PC-9 (cell line): ENCODE measurements at regions not wholly inside any gene's neighbourhood (a gene's known extent, or its start where the extent isn't known, plus 50 kb on each side); places are given as distances from the start of the nearest gene placed in this dataset.

ENCODE experiments used
- BruUV-seq: library from RNA; stranded (reverse); fragments of 400-500 nt; replicated peaks from 2 replicates; lab custom pipeline; 2021; lab: Mats Ljungman, UMichigan
- CTCF ChIA-PET: fragments of 300-600 bp; sonication (Branson Sonifier 250); formaldehyde crosslinking; loops from one replicate; lab custom pipeline; 2022; ENCODE audit warnings: antibody characterized with exemption; lab: Charles Lee
- POLR2A ChIA-PET: fragments of 300-600 bp; sonication (Branson Sonifier 250); formaldehyde crosslinking; loops from one replicate; lab custom pipeline; 2022; ENCODE audit warnings: antibody characterized with exemption; ENCODE audit not compliant: unreplicated experiment; lab: Charles Lee
- DNase-seq, 2 experiments: peaks; one replicate each; pipeline versions ENCODE4 v3.0.0 to v3.0.0-alpha.2; 2015 to 2022; ENCODE audit warnings: mixed read lengths in 1 of 2
- H2AFZ ChIP-seq: fragments of 200-600 bp; sonication (generic); 2 replicates; pipeline ENCODE4 v1.8.1; 2017; ENCODE audit warnings: antibody characterized with exemption
- H3F3A ChIP-seq: fragments of 200-600 bp; sonication (generic); 2 replicates; pipeline ENCODE4 v1.8.1; 2017; ENCODE audit warnings: antibody characterized with exemption, mild to moderate bottlenecking, low read depth; ENCODE audit not compliant: insufficient read depth
- H3K27ac ChIP-seq: fragments of 200-600 bp; sonication (generic); 2 replicates; pipeline ENCODE4 v1.6.1; 2016; ENCODE audit warnings: mixed run types
- H3K27me3 ChIP-seq: fragments of 200-600 bp; sonication (generic); 2 replicates; pipeline ENCODE4 v1.6.1; 2016; ENCODE audit warnings: low read depth, mixed run types; ENCODE audit not compliant: insufficient read depth
- H3K36me3 ChIP-seq: fragments of 200-600 bp; sonication (generic); 2 replicates; pipeline ENCODE4 v1.6.1; 2016; ENCODE audit warnings: low read depth, mixed run types
- H3K4me1 ChIP-seq: fragments of 200-600 bp; sonication (generic); replicated peaks from 2 replicates; pipeline ENCODE4 v1.6.1; 2016; ENCODE audit warnings: mixed run types; ENCODE audit not compliant: insufficient read depth
- H3K4me2 ChIP-seq: fragments of 200-600 bp; sonication (generic); 2 replicates; pipeline ENCODE4 v1.6.1; 2017; ENCODE audit warnings: mixed run types
- H3K4me3 ChIP-seq: fragments of 200-600 bp; sonication (generic); 2 replicates; pipeline ENCODE4 v1.6.1; 2016; ENCODE audit warnings: mixed run types
- H3K79me2 ChIP-seq: fragments of 200-600 bp; sonication (generic); 2 replicates; pipeline ENCODE4 v1.6.1; 2017; ENCODE audit warnings: low read depth, mixed run types
- H3K9me2 ChIP-seq: fragments of 200-600 bp; sonication (generic); 2 replicates; pipeline ENCODE4 v1.8.1; 2017; ENCODE audit warnings: mild to moderate bottlenecking; ENCODE audit not compliant: insufficient read depth
- H3K9me3 ChIP-seq: fragments of 200-600 bp; sonication (generic); 2 replicates; pipeline ENCODE4 v1.8.1; 2016; ENCODE audit warnings: low read depth; ENCODE audit not compliant: insufficient read depth
- H4K20me1 ChIP-seq: fragments of 200-600 bp; sonication (generic); 2 replicates; pipeline ENCODE4 v1.8.1; 2017; ENCODE audit not compliant: insufficient read depth
- EZH2 ChIP-seq: fragments of 200-600 bp; sonication (generic); IDR thresholded peaks from 2 replicates; pipeline ENCODE4 v1.8.0; 2017; ENCODE audit warnings: antibody characterized with exemption, low read depth
- intact Hi-C: fragments of 100-400 bp; cut with micrococcal nuclease; formaldehyde crosslinking; loops from one replicate; pipeline ENCODE4 v1.10.0; 2022; ENCODE audit not compliant: unreplicated experiment
- TF ChIP-seq, protein P1 (sequence below): fragments of 200-600 bp; sonication (generic); conservative IDR thresholded peaks from 2 replicates; pipeline ENCODE4 v1.6.1; 2017; ENCODE audit warnings: mixed run types, antibody characterized with exemption, mild to moderate bottlenecking, moderate library complexity

DNA sequence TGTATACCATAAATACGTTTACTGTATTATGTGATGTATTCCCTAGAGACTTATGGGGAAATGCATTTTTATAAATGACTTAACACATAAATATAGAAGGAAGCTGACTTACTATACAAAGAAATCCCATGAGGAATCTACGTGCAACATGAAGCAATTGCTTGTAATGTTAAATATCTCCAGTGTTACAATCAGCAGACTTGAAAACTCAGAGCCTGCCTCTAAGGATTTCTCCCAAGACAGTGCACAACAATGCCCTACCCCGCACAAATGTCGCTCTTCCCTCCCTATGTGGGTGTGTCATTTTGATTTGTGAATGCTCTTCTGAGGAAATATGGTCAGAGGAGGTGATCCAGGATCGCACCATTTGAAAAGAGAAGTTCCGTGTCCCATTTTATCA is 629.0 kb downstream of the NR2F2 start:
- no peaks in the 10 kb centered on the region for H4K20me1 ChIP-seq
- H3F3A ChIP-seq: no peaks in the 10 kb centered on the region
- H3K9me2 ChIP-seq: no peaks in the 10 kb centered on the region; the same call in 1 of the 2 replicates
- H3K27ac ChIP-seq: no peak overlapping the region
- no peak overlapping the region for H3K4me3 ChIP-seq
- 0 out of 2 replicates have a peak, but pooled peaks cover 7% of the 10 kb centered on the region for H3K27me3 ChIP-seq
- ChIA-PET CTCF (no interaction called here), POLR2A (no interaction called here)
- DNase-seq: no peak
- BruUV-seq: no TSS peak
- H3K79me2 ChIP-seq: no peaks in the 10 kb centered on the region
- intact Hi-C loops: no loop called here
- no peak overlapping the region for H3K4me2 ChIP-seq
- no peak for TF ChIP-seq EZH2
- TF ChIP-seq, protein P1, sequence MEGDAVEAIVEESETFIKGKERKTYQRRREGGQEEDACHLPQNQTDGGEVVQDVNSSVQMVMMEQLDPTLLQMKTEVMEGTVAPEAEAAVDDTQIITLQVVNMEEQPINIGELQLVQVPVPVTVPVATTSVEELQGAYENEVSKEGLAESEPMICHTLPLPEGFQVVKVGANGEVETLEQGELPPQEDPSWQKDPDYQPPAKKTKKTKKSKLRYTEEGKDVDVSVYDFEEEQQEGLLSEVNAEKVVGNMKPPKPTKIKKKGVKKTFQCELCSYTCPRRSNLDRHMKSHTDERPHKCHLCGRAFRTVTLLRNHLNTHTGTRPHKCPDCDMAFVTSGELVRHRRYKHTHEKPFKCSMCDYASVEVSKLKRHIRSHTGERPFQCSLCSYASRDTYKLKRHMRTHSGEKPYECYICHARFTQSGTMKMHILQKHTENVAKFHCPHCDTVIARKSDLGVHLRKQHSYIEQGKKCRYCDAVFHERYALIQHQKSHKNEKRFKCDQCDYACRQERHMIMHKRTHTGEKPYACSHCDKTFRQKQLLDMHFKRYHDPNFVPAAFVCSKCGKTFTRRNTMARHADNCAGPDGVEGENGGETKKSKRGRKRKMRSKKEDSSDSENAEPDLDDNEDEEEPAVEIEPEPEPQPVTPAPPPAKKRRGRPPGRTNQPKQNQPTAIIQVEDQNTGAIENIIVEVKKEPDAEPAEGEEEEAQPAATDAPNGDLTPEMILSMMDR: no peak
- no peaks in the 10 kb centered on the region for H3K4me1 ChIP-seq
- H3K36me3 ChIP-seq: no peaks in the 10 kb centered on the region
- no peaks in the 10 kb centered on the region for H3K9me3 ChIP-seq
- no peak overlapping the region for H2AFZ ChIP-seq

DNA sequence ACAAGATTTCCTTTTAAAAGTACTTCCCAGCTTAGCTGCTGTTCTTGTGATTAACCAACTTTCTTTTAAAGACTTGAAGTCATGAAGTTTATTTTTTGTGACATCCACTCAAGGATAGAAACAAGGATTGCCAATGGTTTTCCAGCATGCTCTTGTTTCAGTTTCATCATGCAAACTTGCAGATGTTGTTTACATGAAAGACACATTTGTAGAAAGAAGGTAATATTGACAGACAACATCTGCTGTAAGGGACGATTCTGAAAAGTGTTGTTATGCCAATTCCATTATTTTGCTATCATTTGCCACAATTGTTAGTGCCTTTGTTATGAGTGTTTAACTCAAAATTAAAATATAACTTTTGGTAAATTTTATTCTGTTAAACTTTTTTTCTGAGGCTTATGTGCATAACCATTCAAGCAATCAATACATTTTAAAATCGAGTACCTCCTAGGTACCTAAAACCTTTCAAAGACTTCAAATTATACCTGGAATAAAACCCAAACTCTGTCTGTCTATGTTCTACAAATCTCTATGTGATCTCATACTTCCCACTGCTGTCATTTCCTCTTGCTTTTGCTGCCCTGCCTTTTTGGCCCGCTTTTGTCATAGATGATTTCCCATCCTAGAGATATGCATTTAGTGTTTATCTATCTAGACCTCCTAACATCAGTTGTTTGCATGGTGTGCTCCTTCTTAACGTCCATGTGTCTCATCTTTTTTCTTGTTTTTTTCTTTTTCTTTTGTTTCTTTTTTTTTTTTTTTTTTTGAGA is 630.4 kb downstream of the NR2F2 start:
- H3K79me2 ChIP-seq: no peaks in the 10 kb centered on the region
- ChIA-PET POLR2A (no interaction called here), CTCF (no interaction called here)
- no TSS peak for BruUV-seq
- no peaks in the 10 kb centered on the region for H3K36me3 ChIP-seq
- TF ChIP-seq, protein P1: no peak
- TF ChIP-seq EZH2: no peak
- H3K27me3 ChIP-seq: 0 out of 2 replicates have a peak, but pooled peaks cover 7% of the 10 kb centered on the region
- no peaks in the 10 kb centered on the region for H3K9me3 ChIP-seq
- H3K4me3 ChIP-seq: no peak overlapping the region
- H3K9me2 ChIP-seq: no peaks in the 10 kb centered on the region
- H4K20me1 ChIP-seq: no peaks in the 10 kb centered on the region
- intact Hi-C loops: no loop called here
- H3K4me1 ChIP-seq: no peaks in the 10 kb centered on the region
- no peak overlapping the region for H3K27ac ChIP-seq
- no peak overlapping the region for H2AFZ ChIP-seq
- no peaks in the 10 kb centered on the region for H3F3A ChIP-seq
- H3K4me2 ChIP-seq: no peak overlapping the region
- DNase-seq: no peak

DNA sequence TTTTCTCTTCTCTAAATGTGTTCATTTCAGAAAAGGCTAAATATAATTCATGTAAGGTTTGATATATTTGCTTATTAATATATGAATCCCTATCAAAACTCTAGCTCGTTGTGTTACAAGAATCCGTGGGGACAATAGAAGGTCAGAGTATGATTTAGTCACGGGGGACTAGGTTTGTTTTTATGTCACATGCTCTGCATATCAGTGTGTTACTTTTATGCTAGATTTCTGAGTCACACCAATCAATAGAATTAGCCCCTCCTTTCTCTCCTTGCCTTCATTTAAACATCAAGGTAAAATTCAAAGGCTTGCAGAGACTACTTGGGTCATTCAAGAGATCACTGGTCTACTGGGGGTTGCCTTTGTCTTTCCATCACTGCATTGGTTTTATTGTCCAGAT is 636.1 kb downstream of the NR2F2 start:
- TF ChIP-seq EZH2: no peak
- DNase-seq: no peak
- Histone ChIP-seq H3K27ac (no peak overlapping the region), H3K4me1 (no peaks in the 10 kb centered on the region), H3K36me3 (no peaks in the 10 kb centered on the region), H2AFZ (no peak overlapping the region), H3K79me2 (no peaks in the 10 kb centered on the region), H4K20me1 (no peaks in the 10 kb centered on the region), H3K9me2 (no peaks in the 10 kb centered on the region), H3K27me3 (peaks cover 3% of the 10 kb centered on the region; the same call in 1 of the 2 replicates), H3K9me3 (no peaks in the 10 kb centered on the region), H3F3A (no peaks in the 10 kb centered on the region), H3K4me2 (no peak overlapping the region), H3K4me3 (no peak overlapping the region)
- BruUV-seq: no TSS peak
- ChIA-PET CTCF (no interaction called here), POLR2A (no interaction called here)
- intact Hi-C loops: no loop called here
